H1 (cell line): ENCODE measurements at regions not wholly inside any gene's neighbourhood (a gene's known extent, or its start where the extent isn't known, plus 50 kb on each side); places are given as distances from the start of the nearest gene placed in this dataset.

Experiments
- CHD2 ChIP-seq: IDR thresholded peaks from 2 replicates; pipeline ENCODE4 v1.6.1; 2012; ENCODE audit warnings: low read length, improper control_type of control experiment
- RAD21 ChIP-seq, 2 experiments: IDR thresholded peaks in 1 of 2; conservative IDR thresholded peaks in 1 of 2; 2 replicates each; pipeline ENCODE4 v1.6.1; 2011; ENCODE audit warnings: low read depth in 2 of 2, low read length in 2 of 2, improper control_type of control experiment in 1 of 2, inconsistent platforms in 1 of 2, mild to moderate bottlenecking in 1 of 2, moderate library complexity in 1 of 2
- TCF12 ChIP-seq: IDR thresholded peaks from 2 replicates; pipeline ENCODE4 v1.6.1; 2011; ENCODE audit warnings: low read depth, mild to moderate bottlenecking, low read length
- TEAD4 ChIP-seq: IDR thresholded peaks from 2 replicates; pipeline ENCODE4 v1.6.1; 2012; ENCODE audit warnings: low read depth, low read length, inconsistent platforms, mixed read lengths
- TF ChIP-seq, protein P1 (sequence below): fragments of 300-600 bp; sonication (generic); IDR thresholded peaks from 2 replicates; pipeline ENCODE4 v1.7.1; 2012; ENCODE audit warnings: low read length, moderate library complexity, mild to moderate bottlenecking, inconsistent platforms; ENCODE audit not compliant: insufficient replicate concordance

DNA sequence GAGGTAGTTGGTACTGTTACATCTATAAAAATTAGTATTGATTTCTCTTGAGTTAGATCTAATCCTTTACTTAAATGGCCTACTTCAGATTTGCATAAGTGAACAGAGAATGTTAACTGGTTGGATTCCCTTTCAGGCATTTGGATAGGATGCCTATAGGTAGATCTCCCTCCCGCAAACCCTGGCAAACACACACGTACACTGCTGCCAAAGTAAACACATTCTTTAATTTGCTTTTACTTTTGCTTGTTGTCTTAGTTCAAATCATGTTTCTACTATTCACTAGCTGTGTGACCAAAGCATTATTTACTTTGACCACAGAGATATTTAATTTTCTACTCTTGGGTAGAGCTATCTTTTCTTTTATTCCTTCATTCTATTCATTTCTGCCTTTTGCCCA, 936.1 kb upstream of the FBXO33 start (continued):
- TF ChIP-seq, protein P1, sequence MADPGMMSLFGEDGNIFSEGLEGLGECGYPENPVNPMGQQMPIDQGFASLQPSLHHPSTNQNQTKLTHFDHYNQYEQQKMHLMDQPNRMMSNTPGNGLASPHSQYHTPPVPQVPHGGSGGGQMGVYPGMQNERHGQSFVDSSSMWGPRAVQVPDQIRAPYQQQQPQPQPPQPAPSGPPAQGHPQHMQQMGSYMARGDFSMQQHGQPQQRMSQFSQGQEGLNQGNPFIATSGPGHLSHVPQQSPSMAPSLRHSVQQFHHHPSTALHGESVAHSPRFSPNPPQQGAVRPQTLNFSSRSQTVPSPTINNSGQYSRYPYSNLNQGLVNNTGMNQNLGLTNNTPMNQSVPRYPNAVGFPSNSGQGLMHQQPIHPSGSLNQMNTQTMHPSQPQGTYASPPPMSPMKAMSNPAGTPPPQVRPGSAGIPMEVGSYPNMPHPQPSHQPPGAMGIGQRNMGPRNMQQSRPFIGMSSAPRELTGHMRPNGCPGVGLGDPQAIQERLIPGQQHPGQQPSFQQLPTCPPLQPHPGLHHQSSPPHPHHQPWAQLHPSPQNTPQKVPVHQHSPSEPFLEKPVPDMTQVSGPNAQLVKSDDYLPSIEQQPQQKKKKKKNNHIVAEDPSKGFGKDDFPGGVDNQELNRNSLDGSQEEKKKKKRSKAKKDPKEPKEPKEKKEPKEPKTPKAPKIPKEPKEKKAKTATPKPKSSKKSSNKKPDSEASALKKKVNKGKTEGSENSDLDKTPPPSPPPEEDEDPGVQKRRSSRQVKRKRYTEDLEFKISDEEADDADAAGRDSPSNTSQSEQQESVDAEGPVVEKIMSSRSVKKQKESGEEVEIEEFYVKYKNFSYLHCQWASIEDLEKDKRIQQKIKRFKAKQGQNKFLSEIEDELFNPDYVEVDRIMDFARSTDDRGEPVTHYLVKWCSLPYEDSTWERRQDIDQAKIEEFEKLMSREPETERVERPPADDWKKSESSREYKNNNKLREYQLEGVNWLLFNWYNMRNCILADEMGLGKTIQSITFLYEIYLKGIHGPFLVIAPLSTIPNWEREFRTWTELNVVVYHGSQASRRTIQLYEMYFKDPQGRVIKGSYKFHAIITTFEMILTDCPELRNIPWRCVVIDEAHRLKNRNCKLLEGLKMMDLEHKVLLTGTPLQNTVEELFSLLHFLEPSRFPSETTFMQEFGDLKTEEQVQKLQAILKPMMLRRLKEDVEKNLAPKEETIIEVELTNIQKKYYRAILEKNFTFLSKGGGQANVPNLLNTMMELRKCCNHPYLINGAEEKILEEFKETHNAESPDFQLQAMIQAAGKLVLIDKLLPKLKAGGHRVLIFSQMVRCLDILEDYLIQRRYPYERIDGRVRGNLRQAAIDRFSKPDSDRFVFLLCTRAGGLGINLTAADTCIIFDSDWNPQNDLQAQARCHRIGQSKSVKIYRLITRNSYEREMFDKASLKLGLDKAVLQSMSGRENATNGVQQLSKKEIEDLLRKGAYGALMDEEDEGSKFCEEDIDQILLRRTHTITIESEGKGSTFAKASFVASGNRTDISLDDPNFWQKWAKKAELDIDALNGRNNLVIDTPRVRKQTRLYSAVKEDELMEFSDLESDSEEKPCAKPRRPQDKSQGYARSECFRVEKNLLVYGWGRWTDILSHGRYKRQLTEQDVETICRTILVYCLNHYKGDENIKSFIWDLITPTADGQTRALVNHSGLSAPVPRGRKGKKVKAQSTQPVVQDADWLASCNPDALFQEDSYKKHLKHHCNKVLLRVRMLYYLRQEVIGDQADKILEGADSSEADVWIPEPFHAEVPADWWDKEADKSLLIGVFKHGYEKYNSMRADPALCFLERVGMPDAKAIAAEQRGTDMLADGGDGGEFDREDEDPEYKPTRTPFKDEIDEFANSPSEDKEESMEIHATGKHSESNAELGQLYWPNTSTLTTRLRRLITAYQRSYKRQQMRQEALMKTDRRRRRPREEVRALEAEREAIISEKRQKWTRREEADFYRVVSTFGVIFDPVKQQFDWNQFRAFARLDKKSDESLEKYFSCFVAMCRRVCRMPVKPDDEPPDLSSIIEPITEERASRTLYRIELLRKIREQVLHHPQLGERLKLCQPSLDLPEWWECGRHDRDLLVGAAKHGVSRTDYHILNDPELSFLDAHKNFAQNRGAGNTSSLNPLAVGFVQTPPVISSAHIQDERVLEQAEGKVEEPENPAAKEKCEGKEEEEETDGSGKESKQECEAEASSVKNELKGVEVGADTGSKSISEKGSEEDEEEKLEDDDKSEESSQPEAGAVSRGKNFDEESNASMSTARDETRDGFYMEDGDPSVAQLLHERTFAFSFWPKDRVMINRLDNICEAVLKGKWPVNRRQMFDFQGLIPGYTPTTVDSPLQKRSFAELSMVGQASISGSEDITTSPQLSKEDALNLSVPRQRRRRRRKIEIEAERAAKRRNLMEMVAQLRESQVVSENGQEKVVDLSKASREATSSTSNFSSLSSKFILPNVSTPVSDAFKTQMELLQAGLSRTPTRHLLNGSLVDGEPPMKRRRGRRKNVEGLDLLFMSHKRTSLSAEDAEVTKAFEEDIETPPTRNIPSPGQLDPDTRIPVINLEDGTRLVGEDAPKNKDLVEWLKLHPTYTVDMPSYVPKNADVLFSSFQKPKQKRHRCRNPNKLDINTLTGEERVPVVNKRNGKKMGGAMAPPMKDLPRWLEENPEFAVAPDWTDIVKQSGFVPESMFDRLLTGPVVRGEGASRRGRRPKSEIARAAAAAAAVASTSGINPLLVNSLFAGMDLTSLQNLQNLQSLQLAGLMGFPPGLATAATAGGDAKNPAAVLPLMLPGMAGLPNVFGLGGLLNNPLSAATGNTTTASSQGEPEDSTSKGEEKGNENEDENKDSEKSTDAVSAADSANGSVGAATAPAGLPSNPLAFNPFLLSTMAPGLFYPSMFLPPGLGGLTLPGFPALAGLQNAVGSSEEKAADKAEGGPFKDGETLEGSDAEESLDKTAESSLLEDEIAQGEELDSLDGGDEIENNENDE, result no peak
- TF ChIP-seq TCF12 (no peak), CHD2 (no peak), TEAD4 (no peak), RAD21 (IDR thresholded peaks at IDR 0.05 in 1 of 2, conservative IDR thresholded peaks at IDR 0.05 in 1 of 2; ENCODE audit: low read depth in 2 of 2, low read length in 2 of 2) (no peak)
